Brain microvascular endothelial cell (primary cell): ENCODE measurements at regions not wholly inside any gene's neighbourhood (a gene's known extent, or its start where the extent isn't known, plus 50 kb on each side); places are given as distances from the start of the nearest gene placed in this dataset.
"Not testable (repeated sequence)": the region's sequence is repeated elsewhere in the genome, so short reads cannot be mapped to it uniquely, and the experiment has no call there.

Source experiments
- DNase-seq: peaks from one replicate; pipeline ENCODE4 v3.0.0-alpha.2; 2020
- H3K27ac ChIP-seq: fragments of 250-450 bp; sonication (Bioruptor Pico); 2 replicates; pipeline ENCODE4 v1.5.1; 2020; ENCODE audit warnings: mild to moderate bottlenecking, moderate library complexity
- H3K27me3 ChIP-seq: fragments of 250-450 bp; sonication (Bioruptor Pico); replicated peaks from 2 replicates; pipeline ENCODE4 v1.5.1; 2020; ENCODE audit warnings: mild to moderate bottlenecking
- H3K36me3 ChIP-seq: fragments of 250-450 bp; sonication (Bioruptor Pico); replicated peaks from 2 replicates; pipeline ENCODE4 v1.5.1; 2020; ENCODE audit warnings: mild to moderate bottlenecking
- H3K4me3 ChIP-seq: 2 replicates; pipeline ENCODE4 v1.5.1; 2011; ENCODE audit warnings: low read depth, mild to moderate bottlenecking, control low read depth, low read length, moderate library complexity
- CTCF ChIP-seq: IDR thresholded peaks from 2 replicates; pipeline ENCODE4 v1.5.1; 2011; ENCODE audit warnings: low read depth, mild to moderate bottlenecking, moderate library complexity, low read length, control low read depth, inconsistent platforms; ENCODE audit errors: missing control alignments
- in situ Hi-C: cut with HindIII; loops from 2 replicates; pipeline ENCODE4 v1.10.0; 2017; ENCODE audit warnings: low sequenced_read_pairs, low pct_ligation_motif_present

DNA sequence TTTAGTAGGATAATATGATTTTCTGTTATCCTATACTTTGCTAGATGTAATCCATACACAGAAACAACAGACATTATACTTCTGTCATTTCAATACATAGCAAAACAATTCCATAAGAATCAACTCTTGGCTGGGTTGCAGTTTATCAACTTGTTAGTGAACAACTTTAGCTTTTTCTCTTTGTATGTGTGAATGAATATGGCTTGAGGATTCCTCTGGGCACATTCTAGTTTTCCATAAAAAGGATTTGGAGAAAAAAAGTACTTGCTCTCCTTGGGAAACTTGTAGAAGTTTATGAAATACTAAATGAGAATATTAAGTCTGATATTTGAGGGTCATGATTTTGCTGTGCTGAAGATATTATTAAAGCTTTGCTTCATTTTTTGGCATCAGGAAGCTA is 210.7 kb upstream of the GIMD1 start:
- DNase-seq, result no peak
- H3K27me3 ChIP-seq, result no peaks in the 10 kb centered on the region
- no peak overlapping the region for H3K4me3 ChIP-seq
- in situ Hi-C loops, result no loop called here
- H3K27ac ChIP-seq, result no peak overlapping the region
- TF ChIP-seq CTCF, result no peak
- H3K36me3 ChIP-seq, result no peaks in the 10 kb centered on the region

DNA sequence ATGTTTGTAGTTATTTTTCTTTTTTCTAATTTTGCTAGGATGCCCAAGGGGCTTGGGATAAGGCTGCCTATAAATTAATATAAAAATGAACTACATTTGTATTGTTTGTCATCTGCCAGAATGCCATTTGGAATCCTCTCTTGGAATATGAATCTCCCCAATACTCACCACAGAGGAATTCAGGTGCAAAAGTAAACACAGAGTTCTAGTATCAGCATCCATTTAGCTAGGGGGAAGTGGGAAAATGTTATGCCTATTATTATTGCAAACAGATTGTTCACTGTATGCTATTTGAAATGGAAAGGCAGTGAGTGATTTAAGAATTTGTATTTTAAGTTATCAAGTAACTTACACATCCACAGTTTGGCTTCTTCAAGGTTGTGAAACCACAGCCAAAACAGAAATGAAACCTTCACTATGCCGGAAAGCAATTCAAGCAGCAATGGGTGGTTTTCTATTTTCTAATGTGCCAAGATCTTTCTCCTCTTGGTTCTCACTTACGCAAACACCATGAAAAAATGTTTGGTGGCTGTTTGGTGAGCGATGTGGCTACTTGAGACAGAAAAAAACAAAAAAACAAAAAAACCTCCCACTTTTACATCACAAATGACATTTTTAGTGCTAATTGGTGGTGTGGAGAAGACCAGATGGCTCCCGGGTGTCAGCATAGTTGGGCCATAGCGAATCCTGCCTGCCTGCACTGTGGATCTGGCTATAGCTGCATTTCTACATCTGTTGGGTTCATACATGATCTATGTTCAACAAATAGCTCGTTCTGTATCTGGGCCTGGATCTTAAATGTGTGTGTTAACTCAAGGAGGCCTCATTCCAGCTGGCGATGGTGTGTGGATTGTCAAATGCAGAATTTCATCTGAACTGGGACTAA is 200.8 kb upstream of the GIMD1 start:
- H3K36me3 ChIP-seq, result no peaks in the 10 kb centered on the region
- no peaks in the 10 kb centered on the region for H3K27me3 ChIP-seq
- no peak for TF ChIP-seq CTCF
- in situ Hi-C loops, result no loop called here
- DNase-seq, result no peak
- no peak overlapping the region for H3K4me3 ChIP-seq
- no peak overlapping the region for H3K27ac ChIP-seq

- Histone ChIP-seq H3K4me3 (no peak overlapping the region), H3K36me3 (no peaks in the 10 kb centered on the region), H3K27ac (no peak overlapping the region), H3K27me3 (no peaks in the 10 kb centered on the region)
- TF ChIP-seq CTCF, result no peak
- no peak for DNase-seq
- in situ Hi-C loops, result no loop called here
These were observed 197.1 kb upstream of the GIMD1 start for GRCh38 chr4:106565727-106566126.

- in situ Hi-C loops, H3K27ac ChIP-seq, H3K27me3 ChIP-seq, H3K36me3 ChIP-seq, H3K4me3 ChIP-seq, DNase-seq: not testable (repeated sequence)
These were observed 195.1 kb upstream of the GIMD1 start for GRCh38 chr4:106563637-106564036.

DNA sequence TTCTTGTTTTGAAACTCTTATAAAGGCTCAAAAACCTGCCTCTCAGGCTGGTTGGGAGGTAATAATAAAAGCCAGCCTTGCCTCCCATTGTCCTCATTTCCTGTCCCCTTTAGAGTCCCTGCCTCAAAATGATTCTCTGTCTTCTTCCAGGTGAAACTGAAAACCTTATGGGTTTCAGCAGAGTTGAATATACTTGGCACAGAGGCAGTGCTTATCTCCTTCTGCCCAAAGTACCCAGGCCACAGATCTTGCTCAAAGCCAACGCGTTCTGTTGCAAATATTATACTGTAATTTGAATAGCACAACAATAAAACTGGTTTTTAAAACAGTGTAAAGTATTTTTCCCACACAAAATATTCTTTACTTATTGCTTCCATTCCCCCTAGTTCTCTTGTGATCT is 183.1 kb upstream of the GIMD1 start:
- no peak for DNase-seq
- TF ChIP-seq CTCF, result no peak
- Histone ChIP-seq H3K27ac (no peak overlapping the region), H3K36me3 (no peaks in the 10 kb centered on the region), H3K4me3 (no peak overlapping the region), H3K27me3 (no peaks in the 10 kb centered on the region)
- in situ Hi-C loops, result no loop called here

DNA sequence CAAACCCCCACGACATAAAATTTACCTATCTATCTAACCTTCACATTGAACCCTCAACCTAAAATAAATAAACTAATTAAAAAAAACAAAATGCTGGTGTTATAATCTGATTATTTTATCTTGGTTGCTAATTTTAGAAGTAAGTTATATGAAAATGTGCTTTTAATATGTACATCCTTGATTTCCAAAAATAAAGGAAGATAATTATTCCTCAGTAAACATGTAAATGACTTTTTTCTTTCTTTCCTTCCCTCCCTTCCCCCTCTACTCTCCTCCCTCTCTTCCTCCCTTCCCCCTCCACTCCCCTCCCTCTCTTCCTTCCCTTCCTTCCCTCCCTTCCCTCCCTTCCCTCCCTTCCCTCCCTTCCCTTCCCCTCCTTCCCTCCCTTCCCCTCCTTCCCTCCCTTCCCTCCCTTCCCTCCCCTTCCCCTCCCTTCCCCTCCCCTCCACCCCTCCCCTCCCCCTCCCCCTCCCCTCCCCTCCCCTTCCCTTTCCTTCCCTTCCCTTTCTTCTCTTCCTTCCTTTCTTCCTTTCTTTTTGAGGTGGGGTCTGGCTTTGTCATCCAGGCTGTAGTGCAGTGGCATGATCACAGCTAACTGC is 180.0 kb upstream of the GIMD1 start:
- no peak overlapping the region for H3K4me3 ChIP-seq
- TF ChIP-seq CTCF, result no peak
- H3K27ac ChIP-seq, result no peak overlapping the region
- no peak for DNase-seq
- no peaks in the 10 kb centered on the region for H3K36me3 ChIP-seq
- in situ Hi-C loops, result no loop called here
- no peaks in the 10 kb centered on the region for H3K27me3 ChIP-seq
